ENCODE measurements at regions not wholly inside any gene's neighbourhood (a gene's known extent, or its start where the extent isn't known, plus 50 kb on each side); places are given as distances from the start of the nearest gene placed in this dataset.

- no peak for TF ChIP-seq ZZZ3 (IDR thresholded peaks at IDR 0.05; ENCODE audit: control insufficient read depth, insufficient read length, low read depth)
- no peak for TF ChIP-seq DPF2 (IDR thresholded peaks at IDR 0.05)
- no peak for TF ChIP-seq REST (IDR thresholded peaks at IDR 0.05; ENCODE audit: low read depth, low read length)
- TF ChIP-seq POLR2AphosphoS5 (IDR thresholded peaks at IDR 0.05; ENCODE audit: low read length): no peak
- TF ChIP-seq LARP7 (IDR thresholded peaks at IDR 0.05): no peak
- TF ChIP-seq CUX1 (IDR thresholded peaks at IDR 0.05; ENCODE audit: insufficient replicate concordance, low read depth, low read length): no peak
- TF ChIP-seq BMI1 (IDR thresholded peaks at IDR 0.05; ENCODE audit: borderline replicate concordance): no peak
- TF ChIP-seq IKZF1 (conservative IDR thresholded peaks at IDR 0.05): no peak
- in situ Hi-C loops (cut with MboI): no loop called here
- Histone ChIP-seq H3K27me3 (replicated peaks in 1 of 2; ENCODE audit: control insufficient read depth in 2 of 2, insufficient read depth in 2 of 2, low read length in 1 of 2) (no peaks in the 10 kb centered on the region), H3K4me3 (no peak overlapping the region), H3K4me1 (ENCODE audit: control insufficient read depth, insufficient read depth, low read length) (no peaks in the 10 kb centered on the region), H3K79me2 (ENCODE audit: control insufficient read depth, insufficient read depth, low read length) (no peaks in the 10 kb centered on the region), H3K4me2 (ENCODE audit: control insufficient read depth, insufficient read depth) (no peak overlapping the region), H3K36me3 (ENCODE audit: control insufficient read depth in 2 of 2, insufficient read depth in 2 of 2, low read length in 1 of 2) (no peaks in the 10 kb centered on the region), H2AFZ (ENCODE audit: control insufficient read depth, low read depth, low read length) (no peak overlapping the region), H3K27ac (ENCODE audit: control insufficient read depth, insufficient read depth) (no peak overlapping the region), H3K9ac (ENCODE audit: control insufficient read depth, insufficient read depth, low read length) (no peak overlapping the region), H3K9me3 (replicated peaks; ENCODE audit: control insufficient read depth, insufficient read depth, low read length) (no peaks in the 10 kb centered on the region), H4K20me1 (ENCODE audit: control insufficient read depth, insufficient read depth) (no peaks in the 10 kb centered on the region)
- POLR2A ChIA-PET: no interaction called here
- CTCF ChIA-PET: interaction anchor here (2.1 kb wide), 1 partner anchor 106 kb away, joined by 5 read pairs; no protein-coding TSS in a partner anchor
- intact Hi-C loops (cut with micrococcal nuclease; ENCODE audit: unreplicated experiment): no loop called here
- no peak for FAIRE-seq
- no TSS peak for BruUV-seq (replicated peaks)
- RAD21 ChIA-PET (ENCODE audit: unreplicated experiment): no interaction called here
- SMC1A ChIA-PET (ENCODE audit: uncharacterized antibody, unreplicated experiment): interaction anchor here (0.7 to 0.9 kb wide), 2 partner anchors 9 to 1898 kb away, joined by 3 read pairs; no protein-coding TSS in a partner anchor
- no peak for ATAC-seq
- 27% methylated on average over 9 of the region's 9 CpGs for WGBS (ENCODE audit: insufficient coverage, insufficient replicate concordance, low lambda C conversion rate, missing lambda C conversion rate)
- no peak for DNase-seq (ENCODE audit: low read depth, low spot score)
These were observed 108.1 kb downstream of the TRIB2 start for GRCh38 chr2:12824778-12825379.
